Right lobe of liver (tissue), 6 donors: ENCODE measurements at regions not wholly inside any gene's neighbourhood (a gene's known extent, or its start where the extent isn't known, plus 50 kb on each side); places are given as distances from the start of the nearest gene placed in this dataset.

Experiments used
- ATAC-seq, 4 donors: fragments of 200-7000 bp; cut with Tn5 transposase; one replicate each; pipeline ENCODE4 v1.9.1; 2020; ENCODE audit warnings: mild to moderate bottlenecking in 4 of 4, moderate library complexity in 4 of 4
- DNase-seq, 3 donors: peaks; one replicate each; pipeline ENCODE4 v3.0.0-alpha.2; 2020
- H3K27ac ChIP-seq, 3 donors: fragments of 200-600 bp; one replicate each; pipeline ENCODE4 v1.8.0; 2022
- H3K27me3 ChIP-seq, 2 donors: fragments of 200-600 bp; one replicate each; pipeline ENCODE4 v1.8.0; 2022
- H3K36me3 ChIP-seq, 4 donors: fragments of 200-600 bp; sonication (generic) in 1 of 4; one replicate each; pipeline versions ENCODE4 v1.5.1 to v1.8.0; 2017 to 2022; ENCODE audit warnings: control low read depth in 1 of 4
- H3K4me1 ChIP-seq, 4 donors: fragments of 200-600 bp; sonication (generic) in 1 of 4; one replicate each; pipeline versions ENCODE4 v1.5.1 to v1.8.0; 2017 to 2022; ENCODE audit warnings: control low read depth in 1 of 4
- H3K4me3 ChIP-seq, 3 donors: fragments of 200-600 bp; one replicate each; pipeline ENCODE4 v1.8.0; 2022
- H3K9me3 ChIP-seq, 4 donors: fragments of 200-600 bp; sonication (generic) in 1 of 4; one replicate each; pipeline versions ENCODE4 v1.5.1 to v1.8.0; 2017 to 2022; ENCODE audit warnings: control low read depth in 1 of 4
- CTCF ChIP-seq, 4 donors: fragments of 200-600 bp in 3 of 4; fragments of 450-650 bp in 1 of 4; IDR thresholded peaks; one replicate each; pipeline versions ENCODE4 v1.5.1 to v1.8.0; 2016 to 2022; ENCODE audit warnings: antibody characterized with exemption in 4 of 4, mild to moderate bottlenecking in 2 of 4
- POLR2A ChIP-seq: fragments of 450-650 bp; IDR thresholded peaks from one replicate; pipeline ENCODE4 v1.6.1; 2017; ENCODE audit warnings: antibody characterized with exemption, mild to moderate bottlenecking
- WGBS: methylation state at CpG from one replicate; pipeline ENCODE4 v1.1.6; 2018; ENCODE audit warnings: low coverage, low lambda C conversion rate; ENCODE audit not compliant: insufficient coverage; ENCODE audit errors: missing lambda C conversion rate; 5-methylcytosine and 5-hydroxymethylcytosine counted together
- intact Hi-C, 2 donors: fragments of 100-400 bp; cut with DNase I; formaldehyde crosslinking; loops; one replicate each; pipeline versions ENCODE4 v1.11.2 to v1.14.1; 2022
- donor health status: DM: no; HTN: yes; CAD: no.
- donor health status: DM: no; HTN: no; CAD: no.
- donor health status: DM: no; HTN: no; CAD: no.
- donor health status: DM: no; HTN: yes; CAD: no.
- donor health status: DM: no; HTN: yes; CAD: no.

GRCh38 chr6:168960551-168961263 lies 292.9 kb downstream of the THBS2 start:
- no peak overlapping the region for H3K4me3 ChIP-seq
- H3K27ac ChIP-seq, result no peak overlapping the region
- no peaks in the 10 kb centered on the region for H3K27me3 ChIP-seq
- H3K36me3 ChIP-seq, result no peaks in the 10 kb centered on the region
- no peaks in the 10 kb centered on the region for H3K9me3 ChIP-seq
- intact Hi-C loops, result no loop called here
- no peak for DNase-seq
- 45% methylated on average over 7 of the region's 11 CpGs for WGBS
- ATAC-seq, result no peak
- TF ChIP-seq POLR2A (no peak), CTCF (IDR thresholded peaks at IDR 0.05) (no peak)
- H3K4me1 ChIP-seq, result no peaks in the 10 kb centered on the region

GRCh38 chr6:168959696-168960095 lies 293.9 kb downstream of the THBS2 start:
- WGBS, result 53% methylated on average over 4 of the region's 4 CpGs
- H3K27ac ChIP-seq, result no peak overlapping the region
- no peak overlapping the region for H3K4me3 ChIP-seq
- TF ChIP-seq CTCF (IDR thresholded peaks at IDR 0.05), result no peak
- no peak for TF ChIP-seq POLR2A
- no peaks in the 10 kb centered on the region for H3K4me1 ChIP-seq
- ATAC-seq (no peak), DNase-seq (no peak)
- H3K36me3 ChIP-seq, result no peaks in the 10 kb centered on the region
- intact Hi-C loops, result no loop called here
- H3K27me3 ChIP-seq, result no peaks in the 10 kb centered on the region
- no peaks in the 10 kb centered on the region for H3K9me3 ChIP-seq

- Histone ChIP-seq H3K4me1 (no peaks in the 10 kb centered on the region), H3K27me3 (peaks cover 0 to 3% of the 10 kb centered on the region in 2 donors), H3K27ac (no peak overlapping the region), H3K4me3 (no peak overlapping the region), H3K9me3 (no peaks in the 10 kb centered on the region), H3K36me3 (no peaks in the 10 kb centered on the region)
- ATAC-seq, result peak; percentile 97 to 99 (median 98)
- TF ChIP-seq POLR2A, result no peak
- TF ChIP-seq CTCF (IDR thresholded peaks at IDR 0.05), result peak; percentile 76 to 90 (median 83)
- peak; percentile 66 to 70 (median 69) for DNase-seq
- intact Hi-C loops, result no loop called here
- 43% methylated on average over 5 of the region's 6 CpGs for WGBS
Measured at GRCh38 chr6:168956884-168957730, 296.5 kb downstream of the THBS2 start.

- intact Hi-C loops, result no loop called here
- DNase-seq (no peak), ATAC-seq (no peak)
- WGBS, result 34% methylated on average over 7 of the region's 7 CpGs
- no peaks in the 10 kb centered on the region for H3K36me3 ChIP-seq
- H3K27ac ChIP-seq, result no peak overlapping the region
- no peaks in the 10 kb centered on the region for H3K4me1 ChIP-seq
- no peaks in the 10 kb centered on the region for H3K9me3 ChIP-seq
- no peak for TF ChIP-seq CTCF (IDR thresholded peaks at IDR 0.05)
- no peak for TF ChIP-seq POLR2A
- no peak overlapping the region for H3K4me3 ChIP-seq
- H3K27me3 ChIP-seq, result peaks cover 0 to 3% of the 10 kb centered on the region in 2 donors
Measured at GRCh38 chr6:168956141-168956838, 297.4 kb downstream of the THBS2 start.
